Endothelial cell of umbilical vein (primary cell): ENCODE measurements at regions not wholly inside any gene's neighbourhood (a gene's known extent, or its start where the extent isn't known, plus 50 kb on each side); places are given as distances from the start of the nearest gene placed in this dataset.

Experiments
- BruUV-seq: library from RNA; stranded (reverse); fragments of 400-500 nt; replicated peaks from 2 replicates; lab custom pipeline; 2021; lab: Mats Ljungman, UMichigan
- CTCF ChIA-PET: fragments of 300-600, 350-600 bp; sonication (Branson Sonifier 250); formaldehyde crosslinking; loops from one replicate; lab custom pipeline; 2021; ENCODE audit warnings: antibody characterized with exemption, inconsistent platforms; lab: Charles Lee
- POLR2A ChIA-PET: fragments of 300-600, 350-600 bp; sonication (Branson Sonifier 250); formaldehyde crosslinking; loops from one replicate; lab custom pipeline; 2021; ENCODE audit warnings: antibody characterized with exemption, inconsistent platforms; lab: Charles Lee
- DNase-seq: peaks from one replicate; pipeline ENCODE4 v3.0.0-alpha.2; 2011; ENCODE audit warnings: low read depth, low spot score
- FAIRE-seq: peaks from 2 replicates; lab custom pipeline; 2011; peaks lifted over from hg19 to GRCh38; lab: Jason Lieb, UNC
- H2AFZ ChIP-seq: 2 replicates; pipeline ENCODE4 v1.6.0; 2012; ENCODE audit warnings: low read depth, low read length, control low read depth, inconsistent platforms
- H3K27ac ChIP-seq: 2 replicates; pipeline ENCODE4 v1.5.1; 2011; ENCODE audit warnings: low read depth, mild to moderate bottlenecking, control low read depth, low read length, moderate library complexity; ENCODE audit not compliant: insufficient read depth
- H3K27me3 ChIP-seq, 2 experiments: 2 replicates each; pipeline versions ENCODE4 v1.6.0 to v1.6.1; 2011; ENCODE audit warnings: low read length in 2 of 2, mixed read lengths in 1 of 2; ENCODE audit not compliant: control insufficient read depth in 2 of 2, insufficient read depth in 2 of 2
- H3K36me3 ChIP-seq, 2 experiments: 2 replicates in 1 of 2; 3 replicates in 1 of 2; pipeline ENCODE4 v1.5.1; 2011; ENCODE audit warnings: low read length in 2 of 2, mild to moderate bottlenecking in 1 of 2, moderate library complexity in 1 of 2; ENCODE audit not compliant: control insufficient read depth in 2 of 2, insufficient read depth in 2 of 2; ENCODE audit errors: extremely low read depth in 1 of 2
- H3K4me1 ChIP-seq: 3 replicates; pipeline ENCODE4 v1.5.1; 2011; ENCODE audit warnings: mild to moderate bottlenecking, low read length; ENCODE audit not compliant: control insufficient read depth, insufficient read depth; ENCODE audit errors: extremely low read depth
- H3K4me2 ChIP-seq: 2 replicates; pipeline ENCODE4 v1.6.1; 2011; ENCODE audit warnings: low read length, control low read depth, mixed read lengths; ENCODE audit not compliant: insufficient read depth
- H3K4me3 ChIP-seq, 3 experiments: fragments of 200-600 bp in 1 of 3; sonication (generic), shearing (Covaris generic) in 1 of 3; replicated peaks in 1 of 3; 2 replicates each; pipeline ENCODE4 v1.5.1; 2011 to 2016; ENCODE audit warnings: control low read depth in 3 of 3, low read length in 3 of 3, mild to moderate bottlenecking in 2 of 3, inconsistent platforms in 1 of 3, low read depth in 1 of 3, moderate library complexity in 1 of 3; ENCODE audit not compliant: insufficient read depth in 1 of 3
- H3K79me2 ChIP-seq: 2 replicates; pipeline ENCODE4 v1.6.0; 2012; ENCODE audit warnings: low read length, inconsistent platforms; ENCODE audit not compliant: control insufficient read depth, insufficient read depth
- H3K9ac ChIP-seq: replicated peaks from 2 replicates; pipeline ENCODE3; 2011; ENCODE audit warnings: low read length, control low read depth; ENCODE audit not compliant: insufficient read depth; ENCODE audit errors: extremely low read depth
- H3K9me1 ChIP-seq: replicated peaks from 3 replicates; pipeline ENCODE4 v1.6.0; 2011; ENCODE audit warnings: mild to moderate bottlenecking, low read length; ENCODE audit not compliant: control insufficient read depth, insufficient read depth; ENCODE audit errors: extremely low read depth
- H3K9me3 ChIP-seq: replicated peaks from 2 replicates; pipeline ENCODE4 v1.5.1; 2012; ENCODE audit warnings: low read length, inconsistent platforms; ENCODE audit not compliant: control insufficient read depth, insufficient read depth
- H4K20me1 ChIP-seq: replicated peaks from 2 replicates; pipeline ENCODE3; 2011; ENCODE audit warnings: mild to moderate bottlenecking, low read length; ENCODE audit not compliant: control insufficient read depth, insufficient read depth; ENCODE audit errors: extremely low read depth
- EZH2 ChIP-seq: IDR thresholded peaks from 2 replicates; pipeline ENCODE4 v1.6.1; 2012; ENCODE audit warnings: borderline replicate concordance, low read depth, mild to moderate bottlenecking, moderate library complexity, low read length, inconsistent platforms; ENCODE audit not compliant: severe bottlenecking
- FOS ChIP-seq: IDR thresholded peaks from 2 replicates; pipeline ENCODE4 v1.6.1; 2011; ENCODE audit warnings: mild to moderate bottlenecking, low read length, moderate library complexity, borderline replicate concordance; ENCODE audit not compliant: insufficient read depth
- GATA2 ChIP-seq: IDR thresholded peaks from 2 replicates; pipeline ENCODE4 v1.7.0; 2011; ENCODE audit warnings: low read depth, mild to moderate bottlenecking, moderate library complexity, mixed read lengths, low read length; ENCODE audit not compliant: insufficient read length, insufficient read depth
- JUN ChIP-seq: IDR thresholded peaks from 2 replicates; pipeline ENCODE4 v1.6.1; 2011; ENCODE audit warnings: borderline replicate concordance, low read depth; ENCODE audit not compliant: insufficient read length, insufficient read depth
- MYC ChIP-seq: IDR thresholded peaks from one replicate; pipeline ENCODE4 v1.6.1; 2011; ENCODE audit warnings: mild to moderate bottlenecking, low read depth, low read length
- POLR2A ChIP-seq: IDR thresholded peaks from 2 replicates; pipeline ENCODE4 v1.6.1; 2012; ENCODE audit warnings: low read depth, mild to moderate bottlenecking, control low read depth, low read length
- POLR2AphosphoS5 ChIP-seq: IDR thresholded peaks from 2 replicates; pipeline ENCODE4 v1.6.1; 2012; ENCODE audit warnings: low read depth, mild to moderate bottlenecking, control low read depth, low read length, moderate library complexity; ENCODE audit not compliant: insufficient read depth
- dilution Hi-C: fragments of 300-500 bp; cut with MboI; formaldehyde crosslinking; loops from one replicate; pipeline ENCODE4 v1.15.0; 2019; ENCODE audit warnings: low sequenced_read_pairs; ENCODE audit not compliant: extremely low pct_ligation_motif_present
- intact Hi-C: fragments of 100-400 bp; cut with micrococcal nuclease; formaldehyde crosslinking; loops from one replicate; pipeline ENCODE4 v1.10.0; 2022
- TF ChIP-seq, protein P1 (sequence below), 2 donors: IDR thresholded peaks; 1 replicate in 1 of 2; 2 replicates in 1 of 2; pipeline ENCODE4 v1.5.1; 2011; ENCODE audit warnings: low read length in 2 of 2, mild to moderate bottlenecking in 2 of 2, moderate library complexity in 2 of 2, control low read depth in 1 of 2, inconsistent platforms in 1 of 2, low read depth in 1 of 2; ENCODE audit not compliant: insufficient read depth in 1 of 2; ENCODE audit errors: extremely low read depth in 1 of 2
- TF ChIP-seq, protein P2 (sequence below): IDR thresholded peaks from 2 replicates; pipeline ENCODE4 v1.6.1; 2011; ENCODE audit not compliant: insufficient read depth, insufficient read length

- no peak overlapping the region for H2AFZ ChIP-seq
- no peak overlapping the region for H3K9ac ChIP-seq
- H3K4me3 ChIP-seq = no peak overlapping the region
- H3K9me1 ChIP-seq = no peaks in the 10 kb centered on the region
- H3K36me3 ChIP-seq = no peaks in the 10 kb centered on the region
- TF ChIP-seq, protein P1, sequence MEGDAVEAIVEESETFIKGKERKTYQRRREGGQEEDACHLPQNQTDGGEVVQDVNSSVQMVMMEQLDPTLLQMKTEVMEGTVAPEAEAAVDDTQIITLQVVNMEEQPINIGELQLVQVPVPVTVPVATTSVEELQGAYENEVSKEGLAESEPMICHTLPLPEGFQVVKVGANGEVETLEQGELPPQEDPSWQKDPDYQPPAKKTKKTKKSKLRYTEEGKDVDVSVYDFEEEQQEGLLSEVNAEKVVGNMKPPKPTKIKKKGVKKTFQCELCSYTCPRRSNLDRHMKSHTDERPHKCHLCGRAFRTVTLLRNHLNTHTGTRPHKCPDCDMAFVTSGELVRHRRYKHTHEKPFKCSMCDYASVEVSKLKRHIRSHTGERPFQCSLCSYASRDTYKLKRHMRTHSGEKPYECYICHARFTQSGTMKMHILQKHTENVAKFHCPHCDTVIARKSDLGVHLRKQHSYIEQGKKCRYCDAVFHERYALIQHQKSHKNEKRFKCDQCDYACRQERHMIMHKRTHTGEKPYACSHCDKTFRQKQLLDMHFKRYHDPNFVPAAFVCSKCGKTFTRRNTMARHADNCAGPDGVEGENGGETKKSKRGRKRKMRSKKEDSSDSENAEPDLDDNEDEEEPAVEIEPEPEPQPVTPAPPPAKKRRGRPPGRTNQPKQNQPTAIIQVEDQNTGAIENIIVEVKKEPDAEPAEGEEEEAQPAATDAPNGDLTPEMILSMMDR (IDR thresholded peaks at IDR 0.05; ENCODE audit: extremely low read depth in 1 of 2, insufficient read depth in 1 of 2, low read depth in 1 of 2, low read length in 2 of 2) = no peak
- TF ChIP-seq MYC (no peak), JUN (no peak), POLR2AphosphoS5 (no peak), POLR2A (no peak), FOS (no peak), GATA2 (no peak), EZH2 (no peak)
- TF ChIP-seq, protein P2, sequence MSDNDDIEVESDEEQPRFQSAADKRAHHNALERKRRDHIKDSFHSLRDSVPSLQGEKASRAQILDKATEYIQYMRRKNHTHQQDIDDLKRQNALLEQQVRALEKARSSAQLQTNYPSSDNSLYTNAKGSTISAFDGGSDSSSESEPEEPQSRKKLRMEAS = no peak
- BruUV-seq = no TSS peak
- no peak overlapping the region for H3K4me2 ChIP-seq
- intact Hi-C loops = no loop called here
- no peaks in the 10 kb centered on the region for H4K20me1 ChIP-seq
- POLR2A ChIA-PET = no interaction called here
- no peaks in the 10 kb centered on the region for H3K9me3 ChIP-seq
- dilution Hi-C loops = no loop called here
- H3K4me1 ChIP-seq = no peaks in the 10 kb centered on the region
- H3K27me3 ChIP-seq = no peaks in the 10 kb centered on the region
- FAIRE-seq = no peak
- no peak overlapping the region for H3K27ac ChIP-seq
- no peaks in the 10 kb centered on the region for H3K79me2 ChIP-seq
- no peak for DNase-seq
- CTCF ChIA-PET = no interaction called here
These were observed 50.6 kb upstream of the ZC3HAV1 start for GRCh38 chr7:139159900-139160675.
